GM18907 (cell line): ENCODE measurements at regions not wholly inside any gene's neighbourhood (a gene's known extent, or its start where the extent isn't known, plus 50 kb on each side); places are given as distances from the start of the nearest gene placed in this dataset.

Experiments
- ATAC-seq: cut with Tn5 transposase; IDR thresholded peaks from one replicate; pipeline ENCODE4 v1.9.1; 2021; ENCODE audit warnings: mild to moderate bottlenecking, moderate library complexity; ENCODE audit not compliant: unreplicated experiment

GRCh38 chr15:91517491-91518200 is 335.9 kb upstream of the SLCO3A1 start:
- no peak for ATAC-seq

- ATAC-seq: no peak
Observed at GRCh38 chr15:91520850-91521249, 332.7 kb upstream of the SLCO3A1 start.

GRCh38 chr15:91521548-91521947 is 332.0 kb upstream of the SLCO3A1 start:
- ATAC-seq: no peak

GRCh38 chr15:91521996-91522395 is 331.5 kb upstream of the SLCO3A1 start:
- no peak for ATAC-seq

GRCh38 chr15:91522605-91523332 is 330.7 kb upstream of the SLCO3A1 start:
- no peak for ATAC-seq

- no peak for ATAC-seq
Observed at GRCh38 chr15:91523596-91523995, 329.9 kb upstream of the SLCO3A1 start.

- no peak for ATAC-seq
Observed at GRCh38 chr15:91524534-91524933, 329.0 kb upstream of the SLCO3A1 start.

GRCh38 chr15:91525751-91526150 is 327.8 kb upstream of the SLCO3A1 start:
- ATAC-seq: no peak

GRCh38 chr15:91526424-91526823 is 327.1 kb upstream of the SLCO3A1 start:
- no peak for ATAC-seq

- no peak for ATAC-seq
Observed at GRCh38 chr15:91528801-91529200, 324.7 kb upstream of the SLCO3A1 start.

GRCh38 chr15:91529534-91529933 is 324.0 kb upstream of the SLCO3A1 start:
- ATAC-seq: no peak

GRCh38 chr15:91530279-91530678 is 323.2 kb upstream of the SLCO3A1 start:
- ATAC-seq: no peak

- ATAC-seq: no peak
Observed at GRCh38 chr15:91530956-91531582, 322.4 kb upstream of the SLCO3A1 start.

- ATAC-seq: no peak
Observed at GRCh38 chr15:91534235-91534634, 319.3 kb upstream of the SLCO3A1 start.

GRCh38 chr15:91534976-91535375 is 318.5 kb upstream of the SLCO3A1 start:
- no peak for ATAC-seq

- no peak for ATAC-seq
Observed at GRCh38 chr15:91535856-91536500, 317.5 kb upstream of the SLCO3A1 start.

GRCh38 chr15:91537856-91538255 is 315.7 kb upstream of the SLCO3A1 start:
- ATAC-seq: no peak

GRCh38 chr15:91538782-91539181 is 314.7 kb upstream of the SLCO3A1 start:
- ATAC-seq: no peak

GRCh38 chr15:91541286-91541685 is 312.2 kb upstream of the SLCO3A1 start:
- no peak for ATAC-seq

GRCh38 chr15:91542226-91542625 is 311.3 kb upstream of the SLCO3A1 start:
- ATAC-seq: no peak

GRCh38 chr15:91547356-91547755 is 306.2 kb upstream of the SLCO3A1 start:
- no peak for ATAC-seq

GRCh38 chr15:91548549-91548948 is 305.0 kb upstream of the SLCO3A1 start:
- no peak for ATAC-seq
